HCT116 (cell line): ENCODE measurements at regions not wholly inside any gene's neighbourhood (a gene's known extent, or its start where the extent isn't known, plus 50 kb on each side); places are given as distances from the start of the nearest gene placed in this dataset.

Experiments
- EGR1 ChIP-seq: IDR thresholded peaks from 2 replicates; pipeline ENCODE4 v1.6.1; 2012; ENCODE audit warnings: low read depth
- EZH2 ChIP-seq: fragments of 200-600 bp; sonication (generic); IDR thresholded peaks from 2 replicates; pipeline ENCODE4 v1.6.1; 2017; ENCODE audit warnings: antibody characterized with exemption, mixed run types
- EZH2phosphoT487 ChIP-seq: fragments of 200-600 bp; IDR thresholded peaks from 2 replicates; pipeline ENCODE4 v1.6.1; 2018; ENCODE audit warnings: antibody characterized with exemption, borderline replicate concordance
- JUND ChIP-seq: IDR thresholded peaks from 2 replicates; pipeline ENCODE4 v1.6.1; 2012
- POLR2A ChIP-seq: IDR thresholded peaks from 2 replicates; pipeline ENCODE4 v1.7.0; 2011; ENCODE audit warnings: borderline replicate concordance; ENCODE audit not compliant: insufficient read depth, insufficient read length; ENCODE audit errors: extremely low read depth
- POLR2AphosphoS5 ChIP-seq: IDR thresholded peaks from 2 replicates; pipeline ENCODE4 v1.6.1; 2011; ENCODE audit warnings: mild to moderate bottlenecking, low read depth, low read length, moderate library complexity
- RAD21 ChIP-seq: IDR thresholded peaks from 2 replicates; pipeline ENCODE4 v1.6.1; 2012; ENCODE audit warnings: low read depth, mild to moderate bottlenecking
- SIN3A ChIP-seq: IDR thresholded peaks from 2 replicates; pipeline ENCODE4 v1.6.1; 2012; ENCODE audit warnings: low read depth
- TCF7L2 ChIP-seq: IDR thresholded peaks from 2 replicates; pipeline ENCODE4 v1.7.0; 2011; ENCODE audit warnings: borderline replicate concordance, inconsistent platforms; ENCODE audit not compliant: insufficient read depth, insufficient read length; ENCODE audit errors: extremely low read depth
- ZFX ChIP-seq: fragments of 450-650 bp; IDR thresholded peaks from 2 replicates; pipeline ENCODE4 v1.6.1; 2017
- TF ChIP-seq, protein P1 (sequence below), 3 experiments: fragments of 200-600 bp in 1 of 3; sonication (generic) in 1 of 3; IDR thresholded peaks in 2 of 3; conservative IDR thresholded peaks in 1 of 3; 2 replicates each; pipeline ENCODE4 v1.5.1; 2012 to 2017; ENCODE audit warnings: low read depth in 2 of 3, low read length in 2 of 3, antibody characterized with exemption in 1 of 3, borderline replicate concordance in 1 of 3, control low read depth in 1 of 3, mild to moderate bottlenecking in 1 of 3, mixed read lengths in 1 of 3, mixed run types in 1 of 3, moderate library complexity in 1 of 3; ENCODE audit not compliant: insufficient read depth in 1 of 3
- TF ChIP-seq, protein P2 (sequence below): IDR thresholded peaks from 2 replicates; pipeline ENCODE4 v1.6.1; 2012; ENCODE audit warnings: low read depth
- TF ChIP-seq, protein P3 (sequence below): IDR thresholded peaks from 2 replicates; pipeline ENCODE4 v1.6.1; 2011; ENCODE audit warnings: mild to moderate bottlenecking, low read length, moderate library complexity; ENCODE audit not compliant: insufficient replicate concordance; ENCODE audit errors: extremely low read depth
- TF ChIP-seq, protein P4 (sequence below): IDR thresholded peaks from 2 replicates; pipeline ENCODE4 v1.6.1; 2012

DNA sequence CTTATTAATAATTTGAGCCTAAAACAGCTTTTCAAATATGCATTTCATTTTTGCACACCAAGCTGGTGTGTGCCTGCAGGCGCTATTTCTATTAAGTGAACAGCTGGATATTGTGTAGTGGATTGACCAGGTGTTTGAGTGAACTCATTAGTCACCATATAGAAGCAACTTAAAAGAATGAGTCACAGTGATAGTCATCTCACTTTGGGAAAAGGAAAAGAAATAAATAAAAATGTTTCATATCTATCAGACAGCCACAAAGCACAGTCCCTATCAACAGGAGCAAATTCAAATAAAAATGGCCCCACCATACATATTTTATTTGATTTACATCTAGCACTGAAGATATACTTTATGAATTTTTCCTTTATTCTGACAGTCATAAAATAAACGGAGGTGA, 456.5 kb upstream of the CDH9 start:
- TF ChIP-seq TCF7L2: no peak
- TF ChIP-seq EZH2: no peak
- TF ChIP-seq POLR2AphosphoS5: no peak
- TF ChIP-seq, protein P1, sequence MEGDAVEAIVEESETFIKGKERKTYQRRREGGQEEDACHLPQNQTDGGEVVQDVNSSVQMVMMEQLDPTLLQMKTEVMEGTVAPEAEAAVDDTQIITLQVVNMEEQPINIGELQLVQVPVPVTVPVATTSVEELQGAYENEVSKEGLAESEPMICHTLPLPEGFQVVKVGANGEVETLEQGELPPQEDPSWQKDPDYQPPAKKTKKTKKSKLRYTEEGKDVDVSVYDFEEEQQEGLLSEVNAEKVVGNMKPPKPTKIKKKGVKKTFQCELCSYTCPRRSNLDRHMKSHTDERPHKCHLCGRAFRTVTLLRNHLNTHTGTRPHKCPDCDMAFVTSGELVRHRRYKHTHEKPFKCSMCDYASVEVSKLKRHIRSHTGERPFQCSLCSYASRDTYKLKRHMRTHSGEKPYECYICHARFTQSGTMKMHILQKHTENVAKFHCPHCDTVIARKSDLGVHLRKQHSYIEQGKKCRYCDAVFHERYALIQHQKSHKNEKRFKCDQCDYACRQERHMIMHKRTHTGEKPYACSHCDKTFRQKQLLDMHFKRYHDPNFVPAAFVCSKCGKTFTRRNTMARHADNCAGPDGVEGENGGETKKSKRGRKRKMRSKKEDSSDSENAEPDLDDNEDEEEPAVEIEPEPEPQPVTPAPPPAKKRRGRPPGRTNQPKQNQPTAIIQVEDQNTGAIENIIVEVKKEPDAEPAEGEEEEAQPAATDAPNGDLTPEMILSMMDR (IDR thresholded peaks at IDR 0.05 in 2 of 3, conservative IDR thresholded peaks at IDR 0.05 in 1 of 3; ENCODE audit: borderline replicate concordance in 1 of 3, insufficient read depth in 1 of 3, low read depth in 2 of 3, low read length in 2 of 3): no peak
- TF ChIP-seq, protein P2, sequence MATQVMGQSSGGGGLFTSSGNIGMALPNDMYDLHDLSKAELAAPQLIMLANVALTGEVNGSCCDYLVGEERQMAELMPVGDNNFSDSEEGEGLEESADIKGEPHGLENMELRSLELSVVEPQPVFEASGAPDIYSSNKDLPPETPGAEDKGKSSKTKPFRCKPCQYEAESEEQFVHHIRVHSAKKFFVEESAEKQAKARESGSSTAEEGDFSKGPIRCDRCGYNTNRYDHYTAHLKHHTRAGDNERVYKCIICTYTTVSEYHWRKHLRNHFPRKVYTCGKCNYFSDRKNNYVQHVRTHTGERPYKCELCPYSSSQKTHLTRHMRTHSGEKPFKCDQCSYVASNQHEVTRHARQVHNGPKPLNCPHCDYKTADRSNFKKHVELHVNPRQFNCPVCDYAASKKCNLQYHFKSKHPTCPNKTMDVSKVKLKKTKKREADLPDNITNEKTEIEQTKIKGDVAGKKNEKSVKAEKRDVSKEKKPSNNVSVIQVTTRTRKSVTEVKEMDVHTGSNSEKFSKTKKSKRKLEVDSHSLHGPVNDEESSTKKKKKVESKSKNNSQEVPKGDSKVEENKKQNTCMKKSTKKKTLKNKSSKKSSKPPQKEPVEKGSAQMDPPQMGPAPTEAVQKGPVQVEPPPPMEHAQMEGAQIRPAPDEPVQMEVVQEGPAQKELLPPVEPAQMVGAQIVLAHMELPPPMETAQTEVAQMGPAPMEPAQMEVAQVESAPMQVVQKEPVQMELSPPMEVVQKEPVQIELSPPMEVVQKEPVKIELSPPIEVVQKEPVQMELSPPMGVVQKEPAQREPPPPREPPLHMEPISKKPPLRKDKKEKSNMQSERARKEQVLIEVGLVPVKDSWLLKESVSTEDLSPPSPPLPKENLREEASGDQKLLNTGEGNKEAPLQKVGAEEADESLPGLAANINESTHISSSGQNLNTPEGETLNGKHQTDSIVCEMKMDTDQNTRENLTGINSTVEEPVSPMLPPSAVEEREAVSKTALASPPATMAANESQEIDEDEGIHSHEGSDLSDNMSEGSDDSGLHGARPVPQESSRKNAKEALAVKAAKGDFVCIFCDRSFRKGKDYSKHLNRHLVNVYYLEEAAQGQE: no peak
- no peak for TF ChIP-seq POLR2A
- TF ChIP-seq SIN3A: no peak
- TF ChIP-seq EGR1: no peak
- no peak for TF ChIP-seq JUND
- no peak for TF ChIP-seq RAD21
- TF ChIP-seq ZFX: no peak
- TF ChIP-seq, protein P3, sequence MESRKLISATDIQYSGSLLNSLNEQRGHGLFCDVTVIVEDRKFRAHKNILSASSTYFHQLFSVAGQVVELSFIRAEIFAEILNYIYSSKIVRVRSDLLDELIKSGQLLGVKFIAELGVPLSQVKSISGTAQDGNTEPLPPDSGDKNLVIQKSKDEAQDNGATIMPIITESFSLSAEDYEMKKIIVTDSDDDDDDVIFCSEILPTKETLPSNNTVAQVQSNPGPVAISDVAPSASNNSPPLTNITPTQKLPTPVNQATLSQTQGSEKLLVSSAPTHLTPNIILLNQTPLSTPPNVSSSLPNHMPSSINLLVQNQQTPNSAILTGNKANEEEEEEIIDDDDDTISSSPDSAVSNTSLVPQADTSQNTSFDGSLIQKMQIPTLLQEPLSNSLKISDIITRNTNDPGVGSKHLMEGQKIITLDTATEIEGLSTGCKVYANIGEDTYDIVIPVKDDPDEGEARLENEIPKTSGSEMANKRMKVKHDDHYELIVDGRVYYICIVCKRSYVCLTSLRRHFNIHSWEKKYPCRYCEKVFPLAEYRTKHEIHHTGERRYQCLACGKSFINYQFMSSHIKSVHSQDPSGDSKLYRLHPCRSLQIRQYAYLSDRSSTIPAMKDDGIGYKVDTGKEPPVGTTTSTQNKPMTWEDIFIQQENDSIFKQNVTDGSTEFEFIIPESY: no peak
- no peak for TF ChIP-seq EZH2phosphoT487
- TF ChIP-seq, protein P4, sequence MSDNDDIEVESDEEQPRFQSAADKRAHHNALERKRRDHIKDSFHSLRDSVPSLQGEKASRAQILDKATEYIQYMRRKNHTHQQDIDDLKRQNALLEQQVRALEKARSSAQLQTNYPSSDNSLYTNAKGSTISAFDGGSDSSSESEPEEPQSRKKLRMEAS: no peak
